ENCODE measurements at regions not wholly inside any gene's neighbourhood (a gene's known extent, or its start where the extent isn't known, plus 50 kb on each side); places are given as distances from the start of the nearest gene placed in this dataset.

DNA sequence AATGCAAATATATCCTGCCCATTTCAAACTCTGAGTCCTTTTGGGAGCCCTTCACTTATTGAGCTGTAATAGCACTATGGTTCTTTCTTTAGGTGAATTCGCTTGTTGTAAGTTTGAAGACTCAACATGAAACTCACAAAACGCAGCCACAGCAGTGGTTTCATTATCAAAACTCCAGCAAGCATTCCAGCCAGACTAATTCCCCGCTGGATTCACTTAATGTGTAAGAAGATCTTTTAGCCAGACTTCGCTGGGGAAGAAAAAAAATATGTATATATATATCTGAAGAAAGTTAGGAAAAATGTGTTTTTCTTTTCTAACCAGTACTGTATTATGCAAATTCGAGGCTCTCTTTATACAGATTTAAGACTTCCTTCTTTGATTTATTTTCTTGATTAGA is 241.1 kb downstream of the WNT5A start:
- DNase-seq (ENCODE audit: low spot score in 2 of 2) (no peak), FAIRE-seq (no peak)

DNA sequence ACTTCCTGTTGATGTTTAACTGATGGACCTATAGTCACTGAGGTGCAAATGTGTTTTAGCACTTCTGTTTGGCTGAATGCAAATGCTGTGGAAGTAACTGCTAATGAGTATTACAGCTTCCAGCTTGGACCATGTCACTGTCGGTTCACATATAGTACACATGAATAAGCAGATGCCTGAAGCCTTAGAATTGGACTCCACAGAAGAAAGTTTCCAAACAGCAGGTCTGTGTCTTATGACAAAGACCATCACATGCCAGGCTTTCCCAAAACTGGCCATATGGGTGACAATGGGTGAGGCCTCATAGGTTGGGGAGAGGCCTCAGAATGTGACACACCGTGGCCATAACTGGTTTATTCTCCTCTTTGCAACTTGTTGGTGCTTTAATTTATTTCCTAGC is 241.8 kb downstream of the WNT5A start:
- FAIRE-seq (no peak), DNase-seq (ENCODE audit: low spot score in 2 of 2) (no peak)

DNA sequence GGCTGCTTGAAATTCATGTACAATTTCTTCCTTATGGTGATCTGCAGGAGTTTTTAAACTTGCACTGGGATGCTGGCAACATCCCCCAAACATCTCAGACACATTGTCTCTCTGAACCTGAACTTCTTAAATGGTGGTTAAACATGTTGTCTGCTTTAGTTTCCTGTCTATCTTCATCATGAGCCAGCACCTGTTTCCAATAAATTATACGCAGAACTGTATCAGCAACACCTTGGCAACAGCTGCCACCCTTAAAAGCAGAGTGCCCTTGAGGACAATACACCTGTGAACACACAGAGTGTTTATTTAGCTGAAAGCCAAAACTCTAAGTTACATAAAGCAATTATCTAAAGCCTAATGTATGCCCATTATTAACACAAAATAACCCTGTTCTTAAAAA is 242.9 kb downstream of the WNT5A start:
- DNase-seq (ENCODE audit: low spot score in 2 of 2): no peak
- no peak for FAIRE-seq

DNA sequence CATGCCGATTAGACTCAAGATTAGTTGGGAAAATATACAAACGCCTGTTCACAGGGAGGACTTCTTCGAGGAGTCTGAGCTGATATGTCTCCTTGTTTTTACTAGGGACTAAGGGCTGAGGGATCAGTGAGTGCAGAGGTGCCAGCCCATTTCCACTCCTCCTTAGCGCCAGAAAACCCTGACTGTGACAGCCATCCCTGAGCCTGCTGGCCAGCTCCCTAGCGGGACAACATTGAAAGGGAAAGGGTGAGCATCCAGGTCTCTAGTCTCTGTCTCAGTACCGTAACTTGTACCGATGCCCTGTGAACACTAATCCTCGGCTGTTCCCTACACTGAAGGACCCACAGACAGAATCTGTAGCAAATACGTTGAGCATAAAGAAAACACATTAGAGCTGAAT is 243.4 kb downstream of the WNT5A start:
- no peak for FAIRE-seq

DNA sequence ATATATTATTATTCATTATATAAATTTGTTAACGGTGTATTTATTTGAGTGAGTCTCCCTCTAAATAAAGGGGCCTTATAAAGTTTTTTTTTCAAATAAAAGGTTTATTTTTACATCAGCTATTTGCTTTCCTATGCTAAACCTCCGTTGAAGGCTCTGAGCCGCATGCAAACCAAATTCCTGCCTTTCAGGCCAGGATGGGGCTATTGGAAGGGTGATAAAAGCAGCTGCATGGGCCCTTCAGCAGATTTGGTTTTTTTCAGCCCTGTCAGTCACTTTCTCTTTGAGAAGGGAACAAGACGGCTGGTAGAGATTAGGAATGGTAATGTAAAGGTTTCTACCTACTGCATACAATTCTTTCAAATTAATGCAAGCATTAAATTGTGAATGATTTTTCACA is 244.2 kb downstream of the WNT5A start:
- no peak for FAIRE-seq
- DNase-seq (ENCODE audit: low spot score in 2 of 2): no peak

More for the DNA sequence above, 243.4 kb downstream of the WNT5A start:
- no peak for DNase-seq (ENCODE audit: low spot score in 2 of 2)

DNA sequence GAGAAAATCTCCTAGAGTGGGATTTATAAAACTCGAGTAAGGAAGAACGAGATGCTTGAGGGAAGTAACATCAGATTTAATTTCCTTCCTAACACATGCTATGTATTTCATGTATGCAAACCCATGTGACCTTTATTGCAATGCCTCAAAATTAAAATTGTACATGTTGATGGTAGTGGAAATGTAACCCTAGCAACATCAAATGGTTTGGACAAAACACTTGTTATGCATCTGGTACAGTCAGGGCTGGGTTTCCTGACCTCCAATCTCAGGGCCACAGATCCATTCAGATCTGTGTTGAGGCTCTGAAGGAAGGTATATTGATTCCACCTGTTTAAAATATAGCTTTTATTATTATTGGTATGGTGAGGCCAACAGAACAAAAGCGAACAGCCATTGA is 246.0 kb downstream of the WNT5A start:
- FAIRE-seq (no peak), DNase-seq (ENCODE audit: low spot score in 2 of 2) (no peak)

DNA sequence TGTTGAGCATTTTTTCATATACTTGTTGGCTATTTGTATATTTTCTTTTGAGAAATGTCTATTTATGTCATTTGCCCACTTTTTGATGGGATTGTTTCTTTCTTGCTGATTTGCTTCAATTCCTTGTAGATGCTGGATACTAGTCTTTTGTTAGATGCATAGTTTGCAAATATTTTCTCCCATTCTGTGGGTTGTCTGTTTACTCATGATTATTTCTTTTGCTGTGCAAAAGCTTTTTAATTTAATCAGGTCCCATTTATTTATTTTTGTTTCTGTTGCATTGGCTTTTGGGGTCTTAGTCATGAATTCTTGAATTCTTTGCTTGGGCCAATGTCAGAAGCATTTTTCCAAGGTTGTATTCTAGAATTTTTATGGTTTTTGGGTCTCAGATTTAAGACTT is 251.7 kb downstream of the WNT5A start:
- FAIRE-seq: no peak

DNA sequence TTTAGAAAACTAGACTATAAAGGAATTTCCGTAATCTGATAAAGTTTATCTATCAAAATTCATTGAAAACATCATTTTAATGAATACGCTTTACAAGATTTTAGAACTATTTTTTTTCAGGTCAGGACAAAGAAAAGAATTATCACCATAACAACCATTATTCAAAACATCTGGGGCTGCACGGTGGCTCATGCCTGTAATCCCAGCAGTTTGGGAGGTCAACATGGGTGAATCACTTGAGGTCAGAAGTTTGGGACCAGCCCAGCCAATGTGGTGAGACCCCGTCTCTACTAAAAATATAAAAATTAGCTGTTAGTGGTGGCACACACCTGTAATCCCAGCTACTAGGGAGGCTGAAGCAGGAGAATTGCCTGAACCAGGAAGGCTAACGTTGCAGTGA is 260.4 kb downstream of the WNT5A start:
- no peak for FAIRE-seq
- no peak for DNase-seq (ENCODE audit: low spot score in 2 of 2)

More for the DNA sequence above, 251.7 kb downstream of the WNT5A start:
- DNase-seq (ENCODE audit: low spot score in 2 of 2): no peak

DNA sequence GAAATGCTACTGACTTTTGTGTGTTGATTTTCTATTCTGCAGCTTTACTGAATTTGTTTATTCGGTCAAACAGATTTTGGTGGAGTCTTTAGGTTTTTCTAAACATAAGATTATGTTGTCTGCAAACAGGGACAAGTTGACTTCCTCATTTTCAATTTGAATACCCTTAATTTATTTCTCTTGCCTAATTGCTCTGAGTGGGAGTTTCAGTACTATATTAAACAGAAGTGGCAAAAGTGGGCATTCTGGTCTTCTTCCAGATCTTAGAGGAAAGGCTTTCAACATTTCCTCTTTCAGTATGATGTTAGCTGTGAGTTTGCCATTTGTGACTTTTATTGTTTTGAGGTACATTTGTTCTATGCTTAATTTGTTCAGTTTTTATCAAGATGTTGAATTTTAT is 268.5 kb downstream of the WNT5A start:
- no peak for FAIRE-seq
- no peak for DNase-seq (ENCODE audit: low spot score in 2 of 2)

DNA sequence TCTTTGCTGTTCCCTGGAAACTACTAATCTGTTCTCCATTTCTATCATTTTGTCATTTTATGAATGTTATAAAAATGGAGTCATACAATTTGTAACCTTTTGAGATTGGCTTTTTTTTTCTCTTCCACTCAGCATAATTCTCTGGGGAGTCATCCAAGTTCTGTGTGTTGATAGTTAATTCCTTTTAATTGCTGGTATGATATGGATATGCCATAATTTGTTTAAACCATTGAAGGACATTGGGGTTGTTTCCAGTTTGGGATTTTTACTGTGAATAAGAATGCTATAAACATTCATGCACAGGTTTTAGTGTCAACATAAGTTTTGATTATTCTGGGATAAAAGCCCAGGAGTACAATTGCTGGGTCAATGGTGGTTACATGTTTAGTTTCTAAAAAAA is 279.4 kb downstream of the WNT5A start:
- no peak for FAIRE-seq
- DNase-seq (ENCODE audit: low spot score in 2 of 2): no peak

DNA sequence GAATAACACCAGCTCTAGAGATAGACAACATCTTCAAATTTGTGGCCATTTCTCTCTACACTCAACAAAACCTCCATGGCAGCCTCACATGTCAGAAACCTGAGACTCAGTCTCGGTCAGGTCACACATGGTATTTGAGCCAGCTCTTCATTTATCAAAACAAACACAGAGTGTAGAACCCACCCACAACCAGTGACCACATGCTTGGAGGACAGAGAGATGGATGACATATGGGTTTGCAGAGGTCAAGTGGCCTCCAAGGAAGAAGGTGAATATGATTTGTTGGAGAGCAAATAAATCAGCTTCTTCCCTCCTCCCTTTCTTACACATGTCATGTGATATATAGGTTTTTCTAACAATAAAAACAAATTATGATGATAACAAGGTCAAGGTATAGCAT is 278.1 kb upstream of the LRTM1 start:
- DNase-seq (ENCODE audit: low spot score in 2 of 2): no peak
- no peak for FAIRE-seq

DNA sequence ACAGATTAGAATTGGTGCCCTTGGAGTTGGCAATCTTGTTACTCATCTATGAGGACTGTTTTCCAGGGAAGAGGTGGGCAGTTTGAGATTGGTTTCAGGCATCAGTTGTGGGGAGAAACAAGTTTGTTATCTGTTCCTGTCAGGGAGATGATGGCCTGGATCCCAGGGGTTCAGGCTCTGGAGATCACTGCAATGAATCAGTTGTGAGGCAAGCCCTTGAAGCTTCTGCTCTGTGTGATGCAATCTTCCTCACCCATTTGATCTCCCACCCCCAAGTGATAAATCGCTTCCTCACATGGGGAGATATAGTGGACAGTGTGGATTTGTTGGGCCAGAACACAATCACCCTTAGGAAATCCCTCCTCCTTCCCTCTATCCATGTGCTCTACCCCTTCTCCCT is 276.6 kb upstream of the LRTM1 start:
- no peak for FAIRE-seq
- no peak for DNase-seq (ENCODE audit: low spot score in 2 of 2)

DNA sequence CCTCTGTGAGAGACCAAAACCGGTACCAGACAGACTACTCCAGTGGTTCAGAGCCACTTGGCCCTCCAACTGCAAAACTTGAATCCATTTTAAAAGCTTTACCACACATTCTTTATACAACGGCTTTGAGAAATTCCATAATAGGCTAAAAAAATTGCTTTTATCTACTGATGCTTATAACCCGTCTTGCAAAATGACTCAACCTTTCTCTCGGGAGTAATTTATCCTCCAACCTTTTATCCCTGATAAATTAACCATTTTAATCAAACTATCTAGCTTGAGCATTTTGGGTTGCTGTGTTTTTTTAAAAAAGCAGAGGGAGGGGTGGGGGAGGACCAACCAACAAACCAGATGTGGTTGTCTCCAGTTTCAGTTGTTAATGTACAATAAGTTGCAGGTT is 275.7 kb upstream of the LRTM1 start:
- FAIRE-seq: no peak

DNA sequence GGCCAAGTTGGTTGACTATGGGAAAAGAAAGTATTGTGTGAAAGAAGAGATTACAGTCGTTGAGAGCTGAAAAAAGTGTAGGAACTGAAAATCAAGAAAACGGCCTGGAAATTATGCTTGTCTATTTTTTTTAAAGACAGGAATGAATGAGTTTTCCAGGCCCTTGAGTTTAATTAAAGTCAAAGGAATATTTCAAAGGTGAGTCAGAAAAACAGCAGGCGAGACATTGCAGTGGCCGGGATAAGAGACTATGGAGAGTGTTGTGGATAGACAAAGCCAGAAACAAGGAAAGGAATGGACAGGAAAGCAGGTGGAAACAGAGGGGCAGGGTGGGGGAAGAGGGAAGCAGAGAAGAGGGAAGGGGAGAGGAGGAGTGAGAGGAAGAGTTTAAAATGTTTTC is 275.1 kb upstream of the LRTM1 start:
- FAIRE-seq: no peak
- DNase-seq (ENCODE audit: low spot score in 2 of 2): no peak

More for the DNA sequence above, 275.7 kb upstream of the LRTM1 start:
- no peak for DNase-seq (ENCODE audit: low spot score in 2 of 2)

DNA sequence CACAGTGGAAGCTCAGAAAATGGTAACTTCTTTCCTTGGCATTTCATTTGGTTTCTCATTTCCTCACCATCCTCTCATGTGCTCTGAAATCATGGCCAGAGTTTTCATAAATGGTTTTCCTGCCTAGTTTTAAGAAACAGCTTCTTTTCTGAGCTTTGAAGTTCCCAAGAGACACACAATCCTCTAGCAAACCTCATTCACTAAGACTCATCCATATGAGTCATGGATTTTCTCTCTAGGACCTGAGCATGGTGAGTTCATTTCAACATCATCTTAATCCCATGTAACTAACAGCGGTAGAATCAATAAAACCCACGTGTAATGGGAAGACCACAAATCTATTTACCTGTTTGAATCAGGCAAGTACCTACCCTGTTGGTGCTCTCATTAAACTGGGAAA is 274.5 kb upstream of the LRTM1 start:
- no peak for DNase-seq (ENCODE audit: low spot score in 2 of 2)
- FAIRE-seq: no peak

DNA sequence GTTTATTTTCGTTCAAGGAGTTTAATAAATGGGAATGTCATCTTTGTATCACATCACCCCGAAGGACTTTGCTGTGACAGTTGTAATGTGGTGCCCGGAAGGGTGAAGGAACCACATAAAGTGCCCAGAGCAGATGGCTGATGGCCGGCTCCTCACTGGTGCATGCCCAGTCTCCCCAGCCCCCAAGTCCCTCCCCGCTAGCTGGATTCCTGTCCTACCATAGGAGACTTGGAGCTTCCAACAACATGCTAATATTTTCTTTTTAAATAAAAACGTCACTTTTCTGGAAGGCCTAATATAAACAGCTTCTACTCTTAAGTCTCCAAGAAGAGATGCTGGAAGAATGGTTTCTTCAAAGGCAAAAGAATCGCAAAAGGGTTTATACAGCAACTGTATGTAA is 273.9 kb upstream of the LRTM1 start:
- DNase-seq (ENCODE audit: low spot score in 2 of 2) (no peak), FAIRE-seq (no peak)

DNA sequence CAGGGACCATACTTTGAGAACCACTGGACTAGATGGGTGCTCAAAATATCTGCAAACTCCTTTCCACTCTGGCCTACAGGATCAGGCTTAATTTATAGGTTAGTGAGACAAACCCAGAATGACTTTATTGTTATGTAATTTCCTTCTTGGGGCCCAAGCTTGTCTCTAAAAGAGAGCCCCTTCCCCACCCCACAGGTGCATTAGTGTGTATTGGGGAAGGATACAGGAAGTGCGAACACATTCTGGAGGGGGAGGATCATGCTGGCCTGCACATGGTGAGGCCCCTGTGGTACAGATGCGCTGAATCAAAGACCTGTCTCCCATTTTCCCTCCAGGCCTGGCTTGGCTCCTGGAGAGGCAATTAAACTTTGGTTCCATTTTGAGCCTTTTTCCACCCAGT is 273.0 kb upstream of the LRTM1 start:
- no peak for FAIRE-seq
- no peak for DNase-seq (ENCODE audit: low spot score in 2 of 2)

DNA sequence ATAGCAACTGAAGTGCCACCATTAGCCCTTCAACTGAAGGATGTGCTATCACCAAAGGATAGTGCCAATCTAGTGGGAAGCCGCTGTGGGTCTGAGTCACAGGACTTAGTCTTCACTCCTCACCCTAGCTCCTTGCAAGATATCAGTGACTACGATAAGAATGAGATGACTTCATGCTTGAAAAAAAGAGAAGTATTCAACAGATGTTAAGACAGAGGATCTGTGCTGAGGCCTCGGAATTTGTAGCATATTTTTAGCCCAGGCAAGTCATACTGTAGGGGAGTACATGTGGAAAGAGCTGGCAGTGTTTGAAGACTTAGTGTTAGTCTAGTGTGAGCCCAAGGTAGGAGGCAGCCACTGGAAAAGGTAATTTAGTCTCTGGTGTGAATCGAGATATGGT is 270.7 kb upstream of the LRTM1 start:
- FAIRE-seq (no peak), DNase-seq (ENCODE audit: low spot score in 2 of 2) (no peak)

DNA sequence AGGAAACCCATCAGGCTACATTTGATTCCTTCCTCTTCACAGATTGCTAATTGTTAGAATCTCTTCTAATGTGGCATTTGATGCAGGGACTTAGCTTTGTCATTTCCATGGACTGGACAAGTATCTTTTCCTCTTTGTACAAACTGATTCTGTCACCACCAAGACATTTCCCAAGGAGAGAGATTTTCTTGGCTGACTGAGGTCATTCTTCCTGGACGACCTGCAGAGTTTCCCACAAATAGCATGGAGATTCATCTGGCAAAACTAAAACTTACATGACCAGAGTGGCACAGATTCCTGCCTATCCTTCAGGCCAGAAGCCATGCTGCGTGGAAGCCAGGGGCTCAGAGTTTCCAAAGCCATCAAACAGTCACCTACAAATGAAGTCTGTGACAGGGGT is 269.2 kb upstream of the LRTM1 start:
- no peak for FAIRE-seq
- no peak for DNase-seq (ENCODE audit: low spot score in 2 of 2)

DNA sequence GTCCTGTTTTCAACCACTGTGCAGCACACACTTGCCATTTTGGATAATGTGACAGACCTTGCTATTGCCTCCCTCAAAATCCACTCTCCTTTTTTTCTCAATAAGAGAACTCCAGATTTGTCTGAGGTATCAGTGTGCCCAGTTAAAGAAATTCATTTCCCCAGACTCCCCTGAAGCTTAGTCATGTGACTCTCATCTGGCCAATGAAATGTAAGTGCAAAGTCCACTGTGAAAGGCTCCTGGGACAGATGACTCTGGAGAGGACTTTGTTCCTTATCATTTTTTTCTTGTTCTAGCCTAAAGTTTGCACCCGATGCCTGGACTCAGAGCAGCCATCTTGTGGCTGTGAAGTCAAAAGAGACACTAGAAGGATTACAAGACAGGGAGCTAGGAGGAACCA is 268.6 kb upstream of the LRTM1 start:
- FAIRE-seq (no peak), DNase-seq (ENCODE audit: low spot score in 2 of 2) (no peak)

DNA sequence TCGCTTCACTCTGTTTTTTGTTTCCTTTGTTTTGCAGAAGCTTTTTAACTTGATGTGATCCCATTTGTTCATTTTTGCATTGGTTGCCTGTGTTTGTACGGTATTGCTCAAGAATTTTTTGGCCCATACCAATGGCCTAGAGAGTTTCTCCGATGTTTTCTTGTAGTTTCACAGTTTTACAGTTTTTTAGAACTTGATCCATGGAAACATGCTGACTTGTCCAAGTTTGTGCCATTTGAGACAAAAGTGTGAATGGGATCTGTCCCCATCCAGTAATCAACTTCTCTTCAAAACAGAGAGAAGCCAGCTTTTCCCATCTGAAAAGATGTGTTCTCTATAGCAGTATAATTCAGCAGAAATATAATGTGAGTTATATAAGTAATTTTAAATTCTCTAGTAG is 266.5 kb upstream of the LRTM1 start:
- no peak for FAIRE-seq
- no peak for DNase-seq (ENCODE audit: low spot score in 2 of 2)

DNA sequence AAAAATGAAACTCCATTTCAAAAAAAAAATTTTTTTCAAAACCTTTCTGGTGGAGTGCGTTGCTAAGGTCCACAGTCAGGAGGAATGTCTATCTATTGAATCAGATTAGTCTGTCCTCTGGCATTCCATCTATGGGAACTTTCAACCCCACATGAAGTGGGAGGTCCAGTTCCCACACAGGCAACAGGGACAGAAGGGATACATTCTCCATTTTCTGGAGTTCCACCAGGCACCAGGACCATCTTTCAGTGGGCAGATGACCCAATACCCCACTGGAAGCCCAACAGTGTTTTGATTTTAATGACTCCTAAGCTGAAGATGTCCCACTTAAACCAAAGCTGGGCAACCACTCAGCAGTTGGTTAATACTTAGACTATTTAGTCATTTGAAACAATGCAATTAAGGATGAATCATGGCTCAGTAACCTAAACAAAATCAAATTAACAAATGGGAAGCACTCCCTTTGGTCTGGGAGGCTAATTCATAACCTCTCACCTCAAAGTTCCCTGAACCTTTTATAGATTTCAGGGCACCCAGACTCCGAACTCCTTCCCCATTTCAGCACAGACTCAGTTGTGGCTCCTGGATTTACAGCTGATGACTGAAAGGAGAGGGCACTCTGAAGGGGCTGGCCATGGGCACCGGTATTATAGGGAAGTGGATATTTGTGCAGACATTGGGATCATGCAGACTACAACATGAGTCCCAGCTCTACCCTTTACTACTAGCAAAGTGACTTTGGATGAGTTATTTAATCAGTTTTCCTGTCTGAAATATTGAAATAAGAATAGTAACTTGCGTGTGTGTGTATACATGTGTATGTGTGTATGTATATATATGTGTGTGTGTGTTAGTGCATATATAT is 264.3 kb upstream of the LRTM1 start:
- FAIRE-seq (no peak), DNase-seq (ENCODE audit: low spot score in 2 of 2) (no peak)

DNA sequence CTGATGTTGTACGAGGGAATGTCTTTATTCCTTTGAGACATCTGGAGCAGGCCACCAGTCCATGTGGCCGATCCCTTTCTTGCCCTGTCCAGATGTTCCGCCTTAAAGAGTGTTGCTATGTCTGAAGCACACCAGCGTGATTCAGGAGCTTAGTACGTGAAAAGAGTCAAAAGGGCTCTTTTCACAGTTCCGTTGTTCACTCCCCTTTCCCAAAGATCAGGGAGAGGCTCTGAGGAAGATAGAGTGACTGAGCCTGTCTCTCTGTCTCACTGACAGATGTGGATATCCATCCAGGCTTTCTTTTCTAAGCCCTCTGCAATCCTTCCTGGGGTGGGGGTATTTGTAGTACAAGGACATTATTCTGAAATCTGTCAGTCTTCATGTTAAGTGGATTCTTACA is 262.5 kb upstream of the LRTM1 start:
- no peak for DNase-seq (ENCODE audit: low spot score in 2 of 2)
- no peak for FAIRE-seq

All from frontal cortex (tissue), 3 donors.